ENCODE measurements at regions not wholly inside any gene's neighbourhood (a gene's known extent, or its start where the extent isn't known, plus 50 kb on each side); places are given as distances from the start of the nearest gene placed in this dataset.

DNA sequence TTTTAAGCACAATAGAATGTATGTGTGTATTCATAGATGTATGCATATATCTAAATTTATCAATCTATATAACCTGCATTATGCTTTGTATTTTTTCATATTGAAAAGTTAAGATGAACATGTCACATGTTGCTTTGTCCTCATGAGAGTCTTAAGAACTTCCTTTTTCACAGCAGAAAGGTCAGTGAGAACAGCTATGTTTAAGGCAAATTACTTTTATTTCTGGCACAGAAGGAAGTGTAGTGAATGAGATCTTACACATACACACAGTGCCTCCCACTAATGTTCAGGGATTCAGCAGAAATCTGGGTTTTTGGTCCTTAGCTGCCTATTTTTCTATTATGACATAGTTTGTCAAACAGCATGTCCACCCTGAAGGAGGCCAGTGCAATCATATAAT is 134.8 kb downstream of the TMEM26 start:
- TF ChIP-seq, protein P1, sequence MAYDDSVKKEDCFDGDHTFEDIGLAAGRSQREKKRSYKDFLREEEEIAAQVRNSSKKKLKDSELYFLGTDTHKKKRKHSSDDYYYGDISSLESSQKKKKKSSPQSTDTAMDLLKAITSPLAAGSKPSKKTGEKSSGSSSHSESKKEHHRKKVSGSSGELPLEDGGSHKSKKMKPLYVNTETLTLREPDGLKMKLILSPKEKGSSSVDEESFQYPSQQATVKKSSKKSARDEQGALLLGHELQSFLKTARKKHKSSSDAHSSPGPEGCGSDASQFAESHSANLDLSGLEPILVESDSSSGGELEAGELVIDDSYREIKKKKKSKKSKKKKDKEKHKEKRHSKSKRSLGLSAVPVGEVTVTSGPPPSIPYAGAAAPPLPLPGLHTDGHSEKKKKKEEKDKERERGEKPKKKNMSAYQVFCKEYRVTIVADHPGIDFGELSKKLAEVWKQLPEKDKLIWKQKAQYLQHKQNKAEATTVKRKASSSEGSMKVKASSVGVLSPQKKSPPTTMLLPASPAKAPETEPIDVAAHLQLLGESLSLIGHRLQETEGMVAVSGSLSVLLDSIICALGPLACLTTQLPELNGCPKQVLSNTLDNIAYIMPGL (CRISPR knock-in tag; IDR thresholded peaks at IDR 0.05; ENCODE audit: borderline replicate concordance), result no peak
- no peak for TF ChIP-seq POLR2A (IDR thresholded peaks at IDR 0.05; ENCODE audit: low read length)
- TF ChIP-seq, protein P2, sequence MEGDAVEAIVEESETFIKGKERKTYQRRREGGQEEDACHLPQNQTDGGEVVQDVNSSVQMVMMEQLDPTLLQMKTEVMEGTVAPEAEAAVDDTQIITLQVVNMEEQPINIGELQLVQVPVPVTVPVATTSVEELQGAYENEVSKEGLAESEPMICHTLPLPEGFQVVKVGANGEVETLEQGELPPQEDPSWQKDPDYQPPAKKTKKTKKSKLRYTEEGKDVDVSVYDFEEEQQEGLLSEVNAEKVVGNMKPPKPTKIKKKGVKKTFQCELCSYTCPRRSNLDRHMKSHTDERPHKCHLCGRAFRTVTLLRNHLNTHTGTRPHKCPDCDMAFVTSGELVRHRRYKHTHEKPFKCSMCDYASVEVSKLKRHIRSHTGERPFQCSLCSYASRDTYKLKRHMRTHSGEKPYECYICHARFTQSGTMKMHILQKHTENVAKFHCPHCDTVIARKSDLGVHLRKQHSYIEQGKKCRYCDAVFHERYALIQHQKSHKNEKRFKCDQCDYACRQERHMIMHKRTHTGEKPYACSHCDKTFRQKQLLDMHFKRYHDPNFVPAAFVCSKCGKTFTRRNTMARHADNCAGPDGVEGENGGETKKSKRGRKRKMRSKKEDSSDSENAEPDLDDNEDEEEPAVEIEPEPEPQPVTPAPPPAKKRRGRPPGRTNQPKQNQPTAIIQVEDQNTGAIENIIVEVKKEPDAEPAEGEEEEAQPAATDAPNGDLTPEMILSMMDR (IDR thresholded peaks at IDR 0.05), result no peak
- TF ChIP-seq RFX5 (IDR thresholded peaks at IDR 0.05), result no peak
- TF ChIP-seq, protein P3, sequence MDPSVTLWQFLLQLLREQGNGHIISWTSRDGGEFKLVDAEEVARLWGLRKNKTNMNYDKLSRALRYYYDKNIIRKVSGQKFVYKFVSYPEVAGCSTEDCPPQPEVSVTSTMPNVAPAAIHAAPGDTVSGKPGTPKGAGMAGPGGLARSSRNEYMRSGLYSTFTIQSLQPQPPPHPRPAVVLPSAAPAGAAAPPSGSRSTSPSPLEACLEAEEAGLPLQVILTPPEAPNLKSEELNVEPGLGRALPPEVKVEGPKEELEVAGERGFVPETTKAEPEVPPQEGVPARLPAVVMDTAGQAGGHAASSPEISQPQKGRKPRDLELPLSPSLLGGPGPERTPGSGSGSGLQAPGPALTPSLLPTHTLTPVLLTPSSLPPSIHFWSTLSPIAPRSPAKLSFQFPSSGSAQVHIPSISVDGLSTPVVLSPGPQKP (IDR thresholded peaks at IDR 0.05; ENCODE audit: low read depth, low read length), result no peak
- TF ChIP-seq, protein P4, sequence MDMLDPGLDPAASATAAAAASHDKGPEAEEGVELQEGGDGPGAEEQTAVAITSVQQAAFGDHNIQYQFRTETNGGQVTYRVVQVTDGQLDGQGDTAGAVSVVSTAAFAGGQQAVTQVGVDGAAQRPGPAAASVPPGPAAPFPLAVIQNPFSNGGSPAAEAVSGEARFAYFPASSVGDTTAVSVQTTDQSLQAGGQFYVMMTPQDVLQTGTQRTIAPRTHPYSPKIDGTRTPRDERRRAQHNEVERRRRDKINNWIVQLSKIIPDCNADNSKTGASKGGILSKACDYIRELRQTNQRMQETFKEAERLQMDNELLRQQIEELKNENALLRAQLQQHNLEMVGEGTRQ (IDR thresholded peaks at IDR 0.05), result no peak
- TF ChIP-seq, protein P5, sequence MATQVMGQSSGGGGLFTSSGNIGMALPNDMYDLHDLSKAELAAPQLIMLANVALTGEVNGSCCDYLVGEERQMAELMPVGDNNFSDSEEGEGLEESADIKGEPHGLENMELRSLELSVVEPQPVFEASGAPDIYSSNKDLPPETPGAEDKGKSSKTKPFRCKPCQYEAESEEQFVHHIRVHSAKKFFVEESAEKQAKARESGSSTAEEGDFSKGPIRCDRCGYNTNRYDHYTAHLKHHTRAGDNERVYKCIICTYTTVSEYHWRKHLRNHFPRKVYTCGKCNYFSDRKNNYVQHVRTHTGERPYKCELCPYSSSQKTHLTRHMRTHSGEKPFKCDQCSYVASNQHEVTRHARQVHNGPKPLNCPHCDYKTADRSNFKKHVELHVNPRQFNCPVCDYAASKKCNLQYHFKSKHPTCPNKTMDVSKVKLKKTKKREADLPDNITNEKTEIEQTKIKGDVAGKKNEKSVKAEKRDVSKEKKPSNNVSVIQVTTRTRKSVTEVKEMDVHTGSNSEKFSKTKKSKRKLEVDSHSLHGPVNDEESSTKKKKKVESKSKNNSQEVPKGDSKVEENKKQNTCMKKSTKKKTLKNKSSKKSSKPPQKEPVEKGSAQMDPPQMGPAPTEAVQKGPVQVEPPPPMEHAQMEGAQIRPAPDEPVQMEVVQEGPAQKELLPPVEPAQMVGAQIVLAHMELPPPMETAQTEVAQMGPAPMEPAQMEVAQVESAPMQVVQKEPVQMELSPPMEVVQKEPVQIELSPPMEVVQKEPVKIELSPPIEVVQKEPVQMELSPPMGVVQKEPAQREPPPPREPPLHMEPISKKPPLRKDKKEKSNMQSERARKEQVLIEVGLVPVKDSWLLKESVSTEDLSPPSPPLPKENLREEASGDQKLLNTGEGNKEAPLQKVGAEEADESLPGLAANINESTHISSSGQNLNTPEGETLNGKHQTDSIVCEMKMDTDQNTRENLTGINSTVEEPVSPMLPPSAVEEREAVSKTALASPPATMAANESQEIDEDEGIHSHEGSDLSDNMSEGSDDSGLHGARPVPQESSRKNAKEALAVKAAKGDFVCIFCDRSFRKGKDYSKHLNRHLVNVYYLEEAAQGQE (IDR thresholded peaks at IDR 0.05), result no peak
- TF ChIP-seq ZNF302 (CRISPR knock-in tag; IDR thresholded peaks at IDR 0.05), result no peak
- no peak for TF ChIP-seq JUNB (IDR thresholded peaks at IDR 0.05)
- no peak for TF ChIP-seq RAD21 (conservative IDR thresholded peaks at IDR 0.05 in 1 of 2, IDR thresholded peaks at IDR 0.05 in 1 of 2)
- no peak for TF ChIP-seq EP300 (IDR thresholded peaks at IDR 0.05)

Measured in A549 (cell line).